Effector memory CD8-positive, alpha-beta T cell (primary cell): ENCODE measurements at regions not wholly inside any gene's neighbourhood (a gene's known extent, or its start where the extent isn't known, plus 50 kb on each side); places are given as distances from the start of the nearest gene placed in this dataset.

ENCODE experiments used
- ATAC-seq: fragments of 150-1000 bp; cut with Tn5 transposase; replicated peaks from 2 replicates; pipeline ENCODE4 v1.10.0; 2021; ENCODE audit warnings: mild to moderate bottlenecking, moderate library complexity
- DNase-seq, 3 experiments: peaks; one replicate each; pipeline ENCODE4 v3.0.0; 2021
- H3K27ac Mint-ChIP-seq, 2 donors: one replicate each; pipeline ENCODE4 v1.8.0; 2022; ENCODE audit warnings: mild to moderate bottlenecking in 2 of 2, mixed read lengths in 2 of 2, moderate library complexity in 2 of 2
- H3K27me3 Mint-ChIP-seq, 2 donors: one replicate each; pipeline ENCODE4 v1.8.0; 2022; ENCODE audit warnings: mixed read lengths in 2 of 2
- H3K36me3 Mint-ChIP-seq: one replicate; pipeline ENCODE4 v1.8.0; 2022; ENCODE audit warnings: mild to moderate bottlenecking, moderate library complexity, mixed read lengths; ENCODE audit not compliant: insufficient read depth
- H3K4me1 Mint-ChIP-seq, 2 donors: one replicate each; pipeline ENCODE4 v1.8.0; 2022; ENCODE audit warnings: low read depth in 2 of 2, mixed read lengths in 2 of 2
- H3K4me3 Mint-ChIP-seq, 2 donors: one replicate each; pipeline ENCODE4 v1.8.0; 2022; ENCODE audit warnings: mild to moderate bottlenecking in 2 of 2, mixed read lengths in 2 of 2, moderate library complexity in 2 of 2
- H3K9me3 Mint-ChIP-seq, 2 donors: one replicate each; pipeline ENCODE4 v1.8.0; 2022; ENCODE audit warnings: mixed read lengths in 2 of 2

- H3K27ac Mint-ChIP-seq: no peak overlapping the region
- DNase-seq (no peak), ATAC-seq (no peak)
- H3K4me3 Mint-ChIP-seq: no peak overlapping the region
- H3K27me3 Mint-ChIP-seq: peaks cover 24 to 67% of the 10 kb centered on the region in 2 donors
- no peaks in the 10 kb centered on the region for H3K9me3 Mint-ChIP-seq
- H3K4me1 Mint-ChIP-seq: no peaks in the 10 kb centered on the region
- no peaks in the 10 kb centered on the region for H3K36me3 Mint-ChIP-seq
Measured at GRCh38 chr3:193787496-193787870, 194.5 kb downstream of the OPA1 start.

GRCh38 chr3:193788189-193788991, 195.4 kb downstream of the OPA1 start:
- Mint-ChIP-seq H3K36me3 (no peaks in the 10 kb centered on the region), H3K4me1 (no peaks in the 10 kb centered on the region), H3K9me3 (no peaks in the 10 kb centered on the region), H3K4me3 (no peak overlapping the region), H3K27me3 (peaks cover 32 to 67% of the 10 kb centered on the region in 2 donors), H3K27ac (no peak overlapping the region)
- DNase-seq (no peak), ATAC-seq (no peak)

GRCh38 chr3:193789455-193789854, 196.4 kb downstream of the OPA1 start:
- H3K27me3 Mint-ChIP-seq: peaks cover 41 to 72% of the 10 kb centered on the region in 2 donors

GRCh38 chr3:193790086-193790990, 197.3 kb downstream of the OPA1 start:
- H3K36me3 Mint-ChIP-seq: no peaks in the 10 kb centered on the region
- ATAC-seq (no peak), DNase-seq (no peak)
- no peak overlapping the region for H3K27ac Mint-ChIP-seq
- H3K9me3 Mint-ChIP-seq: no peaks in the 10 kb centered on the region
- H3K4me1 Mint-ChIP-seq: no peaks in the 10 kb centered on the region
- H3K4me3 Mint-ChIP-seq: no peak overlapping the region
- peaks cover 35 to 80% of the 10 kb centered on the region in 2 donors for H3K27me3 Mint-ChIP-seq

More at GRCh38 chr3:193789455-193789854, 196.4 kb downstream of the OPA1 start:
- Mint-ChIP-seq H3K4me3 (no peak overlapping the region), H3K9me3 (no peaks in the 10 kb centered on the region), H3K4me1 (no peaks in the 10 kb centered on the region), H3K27ac (no peak overlapping the region), H3K36me3 (no peaks in the 10 kb centered on the region)
- ATAC-seq: no peak
- DNase-seq: no peak

- Mint-ChIP-seq H3K27me3 (peaks cover 28 to 86% of the 10 kb centered on the region in 2 donors), H3K4me1 (no peaks in the 10 kb centered on the region), H3K27ac (no peak overlapping the region), H3K36me3 (no peaks in the 10 kb centered on the region), H3K4me3 (no peak overlapping the region), H3K9me3 (no peaks in the 10 kb centered on the region)
- DNase-seq (no peak), ATAC-seq (no peak)
Measured at GRCh38 chr3:193791041-193792032, 198.3 kb downstream of the OPA1 start.

GRCh38 chr3:193793123-193793522, 200.1 kb downstream of the OPA1 start:
- no peaks in the 10 kb centered on the region for H3K36me3 Mint-ChIP-seq
- DNase-seq (no peak), ATAC-seq (no peak)
- no peaks in the 10 kb centered on the region for H3K4me1 Mint-ChIP-seq
- peaks cover 19 to 75% of the 10 kb centered on the region in 2 donors for H3K27me3 Mint-ChIP-seq
- H3K9me3 Mint-ChIP-seq: no peaks in the 10 kb centered on the region
- H3K27ac Mint-ChIP-seq: no peak overlapping the region
- H3K4me3 Mint-ChIP-seq: no peak overlapping the region

GRCh38 chr3:193794002-193794881, 201.2 kb downstream of the OPA1 start:
- Mint-ChIP-seq H3K9me3 (no peaks in the 10 kb centered on the region), H3K4me1 (no peaks in the 10 kb centered on the region), H3K27ac (no peak overlapping the region), H3K27me3 (peaks cover 19 to 67% of the 10 kb centered on the region in 2 donors), H3K36me3 (no peaks in the 10 kb centered on the region), H3K4me3 (no peak overlapping the region)
- no peak for ATAC-seq
- DNase-seq: no peak

GRCh38 chr3:193795062-193795690, 202.2 kb downstream of the OPA1 start:
- Mint-ChIP-seq H3K9me3 (no peaks in the 10 kb centered on the region), H3K36me3 (no peaks in the 10 kb centered on the region), H3K27me3 (peaks cover 19 to 62% of the 10 kb centered on the region in 2 donors), H3K27ac (no peak overlapping the region), H3K4me3 (no peak overlapping the region), H3K4me1 (no peaks in the 10 kb centered on the region)
- DNase-seq (no peak), ATAC-seq (no peak)

GRCh38 chr3:193796089-193796488, 203.1 kb downstream of the OPA1 start:
- DNase-seq: no peak
- no peaks in the 10 kb centered on the region for H3K4me1 Mint-ChIP-seq
- no peak for ATAC-seq
- no peak overlapping the region for H3K27ac Mint-ChIP-seq
- no peak overlapping the region for H3K4me3 Mint-ChIP-seq
- peaks cover 19 to 53% of the 10 kb centered on the region in 2 donors for H3K27me3 Mint-ChIP-seq
- no peaks in the 10 kb centered on the region for H3K9me3 Mint-ChIP-seq
- H3K36me3 Mint-ChIP-seq: no peaks in the 10 kb centered on the region

- no peaks in the 10 kb centered on the region for H3K36me3 Mint-ChIP-seq
- H3K9me3 Mint-ChIP-seq: no peaks in the 10 kb centered on the region
- H3K27ac Mint-ChIP-seq: no peak overlapping the region
- H3K27me3 Mint-ChIP-seq: peaks cover 17 to 45% of the 10 kb centered on the region in 2 donors
- ATAC-seq (no peak), DNase-seq (no peak)
- H3K4me1 Mint-ChIP-seq: no peaks in the 10 kb centered on the region
- H3K4me3 Mint-ChIP-seq: no peak overlapping the region
Measured at GRCh38 chr3:193797566-193797965, 204.6 kb downstream of the OPA1 start.

- DNase-seq (no peak), ATAC-seq (no peak)
- H3K4me1 Mint-ChIP-seq: no peaks in the 10 kb centered on the region
- no peak overlapping the region for H3K27ac Mint-ChIP-seq
- no peak overlapping the region for H3K4me3 Mint-ChIP-seq
- peaks cover 12 to 45% of the 10 kb centered on the region in 2 donors for H3K27me3 Mint-ChIP-seq
- H3K36me3 Mint-ChIP-seq: no peaks in the 10 kb centered on the region
- no peaks in the 10 kb centered on the region for H3K9me3 Mint-ChIP-seq
Measured at GRCh38 chr3:193798051-193798450, 205.0 kb downstream of the OPA1 start.
